Gastroesophageal sphincter (tissue), 3 donors: ENCODE measurements at regions not wholly inside any gene's neighbourhood (a gene's known extent, or its start where the extent isn't known, plus 50 kb on each side); places are given as distances from the start of the nearest gene placed in this dataset.

Experiments used
- CTCF ChIP-seq, 4 experiments: fragments of 200-600 bp in 2 of 4; fragments of 450-650 bp in 2 of 4; sonication (generic) in 1 of 4; IDR thresholded peaks; one replicate each; pipeline ENCODE4 v1.5.1; 2017 to 2019; ENCODE audit warnings: antibody characterized with exemption in 4 of 4, mild to moderate bottlenecking in 2 of 4, moderate library complexity in 2 of 4
- POLR2A ChIP-seq, 2 donors: fragments of 450-650 bp; IDR thresholded peaks; one replicate each; pipeline ENCODE4 v1.6.1; 2017; ENCODE audit warnings: antibody characterized with exemption in 2 of 2, mild to moderate bottlenecking in 2 of 2, moderate library complexity in 1 of 2
- POLR2AphosphoS5 ChIP-seq: sonication (generic); formaldehyde crosslinking; IDR thresholded peaks from one replicate; pipeline ENCODE4 v1.6.1; 2017; ENCODE audit warnings: antibody characterized with exemption

GRCh38 chr2:149877074-149877473, 289.5 kb upstream of the MMADHC start:
- TF ChIP-seq POLR2A (IDR thresholded peaks at IDR 0.05) (no peak), CTCF (IDR thresholded peaks at IDR 0.05) (no peak), POLR2AphosphoS5 (no peak)
